HG03575 (cell line): ENCODE measurements at regions not wholly inside any gene's neighbourhood (a gene's known extent, or its start where the extent isn't known, plus 50 kb on each side); places are given as distances from the start of the nearest gene placed in this dataset.
"Not testable (repeated sequence)": the region's sequence is repeated elsewhere in the genome, so short reads cannot be mapped to it uniquely, and the experiment has no call there.

ENCODE experiments used
- ATAC-seq: cut with Tn5 transposase; IDR thresholded peaks from one replicate; pipeline ENCODE4 v1.9.1; 2021; ENCODE audit not compliant: unreplicated experiment, insufficient number of reproducible peaks, low FRiP score; ENCODE audit errors: extremely low read depth

GRCh38 chr3:138890555-138891187 lies 55.9 kb upstream of the PIK3CB start:
- ATAC-seq = peak; percentile 70

GRCh38 chr3:138889792-138890191 lies 55.1 kb upstream of the PIK3CB start:
- no peak for ATAC-seq

GRCh38 chr3:138888560-138888959 lies 53.8 kb upstream of the PIK3CB start:
- no peak for ATAC-seq

- not testable (repeated sequence) for ATAC-seq
These were observed 51.4 kb upstream of the PIK3CB start for GRCh38 chr3:138886096-138886495.
